Keratinocyte (primary cell): ENCODE measurements at regions not wholly inside any gene's neighbourhood (a gene's known extent, or its start where the extent isn't known, plus 50 kb on each side); places are given as distances from the start of the nearest gene placed in this dataset.

ENCODE experiments used
- DNase-seq: peaks from one replicate; pipeline ENCODE4 v3.0.0-alpha.2; 2011; ENCODE audit warnings: low read depth, missing footprints, low spot score
- FAIRE-seq: peaks from 2 replicates; lab custom pipeline; 2011; peaks lifted over from hg19 to GRCh38; lab: Jason Lieb, UNC
- H2AFZ ChIP-seq: 2 replicates; pipeline ENCODE4 v1.6.0; 2012; ENCODE audit warnings: low read length, control low read depth, inconsistent platforms; ENCODE audit not compliant: control insufficient read depth
- H3K27ac ChIP-seq: 2 replicates; pipeline ENCODE4 v1.5.1; 2011; ENCODE audit warnings: low read length; ENCODE audit not compliant: control insufficient read depth, insufficient read depth
- H3K27me3 ChIP-seq: 3 replicates; pipeline ENCODE4 v1.6.0; 2011; ENCODE audit warnings: low read length; ENCODE audit not compliant: control insufficient read depth, insufficient read depth; ENCODE audit errors: extremely low read depth
- H3K36me3 ChIP-seq, 2 experiments: 2 replicates in 1 of 2; 3 replicates in 1 of 2; pipeline ENCODE4 v1.5.1; 2011; ENCODE audit warnings: low read length in 2 of 2, mild to moderate bottlenecking in 1 of 2; ENCODE audit not compliant: control insufficient read depth in 2 of 2, insufficient read depth in 2 of 2; ENCODE audit errors: extremely low read depth in 1 of 2
- H3K4me1 ChIP-seq: 3 replicates; pipeline ENCODE4 v1.5.1; 2011; ENCODE audit warnings: low read length; ENCODE audit not compliant: control insufficient read depth, insufficient read depth; ENCODE audit errors: extremely low read depth
- H3K4me2 ChIP-seq: 3 replicates; pipeline ENCODE4 v1.6.0; 2011; ENCODE audit warnings: low read depth, low read length; ENCODE audit not compliant: control insufficient read depth, insufficient read depth; ENCODE audit errors: extremely low read depth
- H3K4me3 ChIP-seq, 3 experiments: fragments of 200-600 bp in 1 of 3; sonication (generic) in 1 of 3; 2 replicates in 2 of 3; 3 replicates in 1 of 3; pipeline ENCODE4 v1.5.1; 2011 to 2016; ENCODE audit warnings: low read length in 3 of 3, mild to moderate bottlenecking in 3 of 3, control low read depth in 2 of 3, inconsistent platforms in 1 of 3, low read depth in 1 of 3, mixed read lengths in 1 of 3, mixed run types in 1 of 3, moderate library complexity in 1 of 3; ENCODE audit not compliant: control insufficient read depth in 2 of 3, insufficient read depth in 2 of 3; ENCODE audit errors: extremely low read depth in 1 of 3
- H3K79me2 ChIP-seq: 2 replicates; pipeline ENCODE4 v1.6.0; 2012; ENCODE audit warnings: low read length; ENCODE audit not compliant: control insufficient read depth, insufficient read depth
- H3K9ac ChIP-seq: 3 replicates; pipeline ENCODE4 v1.6.0; 2011; ENCODE audit warnings: low read length; ENCODE audit not compliant: control insufficient read depth, insufficient read depth; ENCODE audit errors: extremely low read depth
- H3K9me1 ChIP-seq: 3 replicates; pipeline ENCODE4 v1.6.0; 2011; ENCODE audit warnings: low read length; ENCODE audit not compliant: control insufficient read depth, insufficient read depth; ENCODE audit errors: extremely low read depth
- H3K9me3 ChIP-seq: 2 replicates; pipeline ENCODE4 v1.5.1; 2012; ENCODE audit warnings: low read depth, low read length; ENCODE audit not compliant: control insufficient read depth
- H4K20me1 ChIP-seq: 3 replicates; pipeline ENCODE4 v1.6.0; 2011; ENCODE audit warnings: low read length; ENCODE audit not compliant: control insufficient read depth, insufficient read depth; ENCODE audit errors: extremely low read depth
- EZH2 ChIP-seq: IDR thresholded peaks from one replicate; pipeline ENCODE4 v1.6.1; 2012; ENCODE audit warnings: inconsistent platforms, mild to moderate bottlenecking, low read length, moderate library complexity
- dilution Hi-C: fragments of 300-500 bp; cut with MboI; formaldehyde crosslinking; loops from one replicate; pipeline ENCODE4 v1.7.0; 2020; ENCODE audit warnings: low sequenced_read_pairs; ENCODE audit not compliant: extremely low pct_ligation_motif_present
- TF ChIP-seq, protein P1 (sequence below), 3 experiments: IDR thresholded peaks in 1 of 3; conservative IDR thresholded peaks in 1 of 3; optimal IDR thresholded peaks in 1 of 3; 2 replicates in 2 of 3; 3 replicates in 1 of 3; pipeline versions ENCODE3 to v1.5.1; 2011; ENCODE audit warnings: low read length in 3 of 3, mild to moderate bottlenecking in 3 of 3, moderate library complexity in 2 of 3, control low read depth in 1 of 3, inconsistent platforms in 1 of 3; ENCODE audit not compliant: insufficient read depth in 2 of 3; ENCODE audit errors: extremely low read depth in 1 of 3

DNA sequence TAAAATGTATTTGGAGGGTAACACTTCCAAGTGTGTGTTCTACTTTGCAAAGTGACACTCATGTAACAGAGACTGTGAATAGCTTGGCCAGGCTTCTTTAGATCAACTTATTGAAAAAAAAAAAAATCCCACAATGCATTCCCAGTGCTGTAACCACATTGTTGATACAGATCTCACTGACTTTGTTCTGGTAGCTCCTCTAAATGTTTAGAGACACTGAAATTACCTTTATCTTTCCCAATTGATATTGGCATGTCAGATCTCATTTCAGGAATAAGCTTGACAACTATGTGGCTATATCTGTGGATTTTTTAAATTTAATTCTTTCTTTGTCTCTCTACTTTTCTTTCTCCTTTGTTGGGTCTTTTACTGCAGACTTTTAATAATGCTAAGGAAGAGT is 1018.9 kb upstream of the PRMT6 start:
- Histone ChIP-seq H2AFZ (no peak overlapping the region), H3K27me3 (no peaks in the 10 kb centered on the region), H3K9ac (no peak overlapping the region), H3K4me2 (no peak overlapping the region), H3K9me3 (no peaks in the 10 kb centered on the region), H3K4me1 (no peaks in the 10 kb centered on the region), H3K36me3 (no peaks in the 10 kb centered on the region), H3K4me3 (no peak overlapping the region), H3K9me1 (no peaks in the 10 kb centered on the region), H3K79me2 (no peaks in the 10 kb centered on the region), H3K27ac (no peak overlapping the region), H4K20me1 (no peaks in the 10 kb centered on the region)
- DNase-seq: no peak
- no peak for FAIRE-seq
- TF ChIP-seq, protein P1, sequence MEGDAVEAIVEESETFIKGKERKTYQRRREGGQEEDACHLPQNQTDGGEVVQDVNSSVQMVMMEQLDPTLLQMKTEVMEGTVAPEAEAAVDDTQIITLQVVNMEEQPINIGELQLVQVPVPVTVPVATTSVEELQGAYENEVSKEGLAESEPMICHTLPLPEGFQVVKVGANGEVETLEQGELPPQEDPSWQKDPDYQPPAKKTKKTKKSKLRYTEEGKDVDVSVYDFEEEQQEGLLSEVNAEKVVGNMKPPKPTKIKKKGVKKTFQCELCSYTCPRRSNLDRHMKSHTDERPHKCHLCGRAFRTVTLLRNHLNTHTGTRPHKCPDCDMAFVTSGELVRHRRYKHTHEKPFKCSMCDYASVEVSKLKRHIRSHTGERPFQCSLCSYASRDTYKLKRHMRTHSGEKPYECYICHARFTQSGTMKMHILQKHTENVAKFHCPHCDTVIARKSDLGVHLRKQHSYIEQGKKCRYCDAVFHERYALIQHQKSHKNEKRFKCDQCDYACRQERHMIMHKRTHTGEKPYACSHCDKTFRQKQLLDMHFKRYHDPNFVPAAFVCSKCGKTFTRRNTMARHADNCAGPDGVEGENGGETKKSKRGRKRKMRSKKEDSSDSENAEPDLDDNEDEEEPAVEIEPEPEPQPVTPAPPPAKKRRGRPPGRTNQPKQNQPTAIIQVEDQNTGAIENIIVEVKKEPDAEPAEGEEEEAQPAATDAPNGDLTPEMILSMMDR (optimal IDR thresholded peaks at IDR 0.05 in 1 of 3, IDR thresholded peaks at IDR 0.05 in 1 of 3, conservative IDR thresholded peaks at IDR 0.05 in 1 of 3; ENCODE audit: extremely low read depth in 1 of 3, insufficient read depth in 2 of 3, low read length in 3 of 3): no peak
- dilution Hi-C loops: no loop called here

DNA sequence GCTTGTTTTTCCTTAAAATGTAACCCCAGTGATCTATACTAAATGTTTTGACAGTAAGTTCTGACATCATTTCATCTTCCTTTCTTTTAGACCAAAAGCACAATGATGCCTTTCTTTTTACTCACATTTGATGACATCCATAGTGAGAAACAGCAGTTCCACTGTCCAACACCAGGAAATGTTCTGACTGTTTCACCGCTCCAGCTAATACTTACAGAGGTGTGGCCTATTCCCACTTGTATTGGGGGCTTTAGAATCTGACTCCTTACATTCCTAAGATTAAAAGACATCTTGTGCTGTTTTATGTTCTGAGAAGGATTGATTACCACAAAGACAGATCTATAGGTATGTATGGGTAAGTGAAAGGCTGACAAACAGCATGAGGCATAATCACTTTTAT is 1018.2 kb upstream of the PRMT6 start:
- TF ChIP-seq, protein P1 (optimal IDR thresholded peaks at IDR 0.05 in 1 of 3, IDR thresholded peaks at IDR 0.05 in 1 of 3, conservative IDR thresholded peaks at IDR 0.05 in 1 of 3; ENCODE audit: extremely low read depth in 1 of 3, insufficient read depth in 2 of 3, low read length in 3 of 3): no peak
- TF ChIP-seq EZH2: no peak
- Histone ChIP-seq H4K20me1 (no peaks in the 10 kb centered on the region), H3K27me3 (no peaks in the 10 kb centered on the region), H3K9ac (no peak overlapping the region), H3K9me3 (no peaks in the 10 kb centered on the region), H3K79me2 (no peaks in the 10 kb centered on the region), H2AFZ (no peak overlapping the region), H3K4me3 (no peak overlapping the region), H3K4me2 (no peak overlapping the region), H3K4me1 (no peaks in the 10 kb centered on the region), H3K36me3 (no peaks in the 10 kb centered on the region), H3K9me1 (no peaks in the 10 kb centered on the region), H3K27ac (no peak overlapping the region)
- DNase-seq (no peak), FAIRE-seq (no peak)
- dilution Hi-C loops: no loop called here
